Hepatocyte (in vitro differentiated cells): ENCODE measurements at regions not wholly inside any gene's neighbourhood (a gene's known extent, or its start where the extent isn't known, plus 50 kb on each side); places are given as distances from the start of the nearest gene placed in this dataset.

Experiments used
- EZH2 ChIP-seq: fragments of 200-600 bp; sonication (generic); IDR thresholded peaks from 2 replicates; pipeline ENCODE4 v1.6.1; 2016; ENCODE audit warnings: antibody characterized with exemption, mild to moderate bottlenecking, borderline replicate concordance
- EZH2phosphoT487 ChIP-seq: fragments of 200-600 bp; sonication (generic); IDR thresholded peaks from one replicate; pipeline ENCODE4 v1.6.1; 2018; ENCODE audit warnings: antibody characterized with exemption, mild to moderate bottlenecking, low read depth, moderate library complexity; ENCODE audit not compliant: unreplicated experiment, severe bottlenecking
- TF ChIP-seq, protein P1 (sequence below): fragments of 200-600 bp; sonication (generic); IDR thresholded peaks from 2 replicates; pipeline ENCODE4 v1.5.1; 2016; ENCODE audit warnings: antibody characterized with exemption, mild to moderate bottlenecking; ENCODE audit not compliant: poor library complexity

DNA sequence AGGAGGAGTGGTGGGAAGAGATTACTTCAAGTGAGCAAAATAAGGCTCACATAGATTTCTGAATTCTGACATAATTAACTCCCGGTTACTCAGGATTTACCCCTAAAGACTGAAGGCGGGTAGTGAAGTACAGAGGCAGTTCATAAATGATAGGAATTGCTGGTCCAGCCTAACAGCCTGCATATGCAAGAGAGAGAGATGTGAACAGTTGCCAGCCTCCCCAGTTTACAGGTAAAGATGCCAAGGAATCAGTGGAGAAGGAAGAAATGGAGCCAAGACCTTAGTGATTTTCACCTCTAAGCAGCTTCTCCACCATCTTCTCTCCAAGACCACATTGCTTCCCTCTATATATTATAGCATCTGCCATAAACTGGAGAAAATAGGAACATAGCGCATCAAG lies 91.8 kb upstream of the THUMPD2 start:
- TF ChIP-seq, protein P1, sequence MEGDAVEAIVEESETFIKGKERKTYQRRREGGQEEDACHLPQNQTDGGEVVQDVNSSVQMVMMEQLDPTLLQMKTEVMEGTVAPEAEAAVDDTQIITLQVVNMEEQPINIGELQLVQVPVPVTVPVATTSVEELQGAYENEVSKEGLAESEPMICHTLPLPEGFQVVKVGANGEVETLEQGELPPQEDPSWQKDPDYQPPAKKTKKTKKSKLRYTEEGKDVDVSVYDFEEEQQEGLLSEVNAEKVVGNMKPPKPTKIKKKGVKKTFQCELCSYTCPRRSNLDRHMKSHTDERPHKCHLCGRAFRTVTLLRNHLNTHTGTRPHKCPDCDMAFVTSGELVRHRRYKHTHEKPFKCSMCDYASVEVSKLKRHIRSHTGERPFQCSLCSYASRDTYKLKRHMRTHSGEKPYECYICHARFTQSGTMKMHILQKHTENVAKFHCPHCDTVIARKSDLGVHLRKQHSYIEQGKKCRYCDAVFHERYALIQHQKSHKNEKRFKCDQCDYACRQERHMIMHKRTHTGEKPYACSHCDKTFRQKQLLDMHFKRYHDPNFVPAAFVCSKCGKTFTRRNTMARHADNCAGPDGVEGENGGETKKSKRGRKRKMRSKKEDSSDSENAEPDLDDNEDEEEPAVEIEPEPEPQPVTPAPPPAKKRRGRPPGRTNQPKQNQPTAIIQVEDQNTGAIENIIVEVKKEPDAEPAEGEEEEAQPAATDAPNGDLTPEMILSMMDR: no peak
- no peak for TF ChIP-seq EZH2
- TF ChIP-seq EZH2phosphoT487: no peak
